Stimulated activated CD8-positive, alpha-beta memory T cell treated with anti-CD3 and anti-CD28 coated beads, Interleukin-15, amount 100 ng/mL, for 48 hours (primary cell): ENCODE measurements at regions not wholly inside any gene's neighbourhood (a gene's known extent, or its start where the extent isn't known, plus 50 kb on each side); places are given as distances from the start of the nearest gene placed in this dataset.
A peak's percentile ranks its signal among the peaks of the same experiment; 100 is the strongest.
"Not testable (repeated sequence)": the region's sequence is repeated elsewhere in the genome, so short reads cannot be mapped to it uniquely, and the experiment has no call there.

Source experiments
- DNase-seq, 2 donors: peaks; one replicate each; pipeline ENCODE4 v3.0.0-alpha.2; 2020; ENCODE audit warnings: low read depth in 2 of 2

- no peak for DNase-seq
Measured at GRCh38 chr1:19591482-19592091, 52.5 kb upstream of the NBL1 start.

GRCh38 chr1:19585507-19585906, 58.6 kb upstream of the NBL1 start:
- DNase-seq, result no peak

- DNase-seq, result peak; percentile 54 to 55
Measured at GRCh38 chr1:19582318-19582717, 61.8 kb upstream of the NBL1 start.

DNA sequence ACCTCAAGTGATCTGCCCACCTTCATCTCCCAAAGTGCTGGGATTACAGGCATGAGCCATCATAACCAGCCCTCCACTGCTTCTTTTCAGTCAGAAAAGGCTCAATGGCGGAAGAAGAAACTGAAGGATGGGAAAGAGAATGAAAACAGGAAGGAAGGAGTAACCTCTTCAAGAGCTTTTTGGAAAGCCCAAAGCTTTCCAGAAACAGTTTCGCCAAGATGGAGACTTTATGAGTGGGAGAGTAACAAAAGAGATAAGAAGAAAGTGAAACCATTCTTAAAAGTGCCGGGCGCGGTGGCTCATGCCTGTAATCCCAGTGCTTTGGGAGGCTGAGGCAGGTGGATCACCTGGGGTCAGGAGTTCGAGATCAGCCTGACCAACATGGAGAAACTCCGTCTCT, 62.7 kb upstream of the NBL1 start:
- DNase-seq, result no peak

DNA sequence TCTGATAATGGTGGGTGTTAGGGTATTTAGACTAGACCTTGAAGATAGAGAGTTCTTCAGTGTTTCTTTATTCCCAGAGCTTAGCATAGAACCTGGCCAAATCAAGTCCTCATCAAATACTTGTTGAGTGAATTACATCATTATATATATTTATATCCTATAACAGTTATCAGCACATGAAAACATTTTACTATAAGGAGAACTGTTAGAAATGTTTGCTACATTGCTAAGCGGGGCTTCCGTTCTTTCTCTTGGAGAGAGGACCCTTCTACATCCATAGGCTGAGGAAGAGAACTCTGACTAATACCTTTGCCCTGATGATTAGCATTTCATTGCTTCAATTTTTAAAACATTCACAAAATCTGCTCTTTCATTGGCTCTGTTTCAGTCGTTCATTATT, 66.5 kb upstream of the NBL1 start:
- no peak for DNase-seq

DNA sequence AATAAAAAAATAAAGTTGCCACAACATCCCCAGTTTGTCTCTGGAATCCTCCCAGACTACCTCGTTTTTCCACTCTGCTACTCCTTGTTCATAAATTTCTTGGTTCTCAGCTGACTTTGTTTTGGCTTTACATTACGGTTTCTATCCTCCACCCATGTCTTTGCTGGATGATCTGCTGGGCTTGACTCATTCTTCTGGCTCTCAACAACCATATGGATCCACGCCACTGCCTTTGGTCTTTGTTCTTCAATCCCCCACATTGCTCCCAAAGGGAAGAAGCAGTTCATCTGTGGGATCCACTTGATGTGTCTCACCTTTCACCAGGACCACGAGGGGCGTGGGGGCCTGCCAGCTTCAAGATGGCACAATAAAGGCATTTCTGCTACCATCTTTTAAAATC, 67.1 kb upstream of the NBL1 start:
- DNase-seq, result no peak

- DNase-seq, result no peak
Measured at GRCh38 chr1:19569786-19570185, 74.3 kb upstream of the NBL1 start.

DNA sequence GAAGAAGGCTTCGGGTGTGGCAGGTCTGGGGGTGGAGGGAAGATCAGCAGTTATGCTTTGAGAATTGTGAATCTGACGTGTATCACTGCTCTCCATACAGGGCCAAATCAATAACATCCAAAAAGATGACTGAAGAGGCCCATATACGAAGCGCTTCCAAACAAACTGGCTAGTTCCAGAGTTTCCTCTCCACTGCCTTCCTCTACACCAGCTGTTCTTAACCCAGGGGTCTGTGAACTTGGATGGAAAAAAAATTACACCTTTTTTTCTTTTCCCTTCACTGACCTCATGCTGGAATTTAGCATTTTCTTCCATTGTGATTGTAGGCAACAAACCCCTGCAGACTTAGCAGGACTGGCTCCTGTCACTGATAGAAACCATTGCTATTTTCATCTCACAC, 77.1 kb upstream of the NBL1 start:
- DNase-seq, result no peak

- DNase-seq, result no peak
Measured at GRCh38 chr1:19564366-19564765, 79.0 kb upstream of the CAPZB start.

DNA sequence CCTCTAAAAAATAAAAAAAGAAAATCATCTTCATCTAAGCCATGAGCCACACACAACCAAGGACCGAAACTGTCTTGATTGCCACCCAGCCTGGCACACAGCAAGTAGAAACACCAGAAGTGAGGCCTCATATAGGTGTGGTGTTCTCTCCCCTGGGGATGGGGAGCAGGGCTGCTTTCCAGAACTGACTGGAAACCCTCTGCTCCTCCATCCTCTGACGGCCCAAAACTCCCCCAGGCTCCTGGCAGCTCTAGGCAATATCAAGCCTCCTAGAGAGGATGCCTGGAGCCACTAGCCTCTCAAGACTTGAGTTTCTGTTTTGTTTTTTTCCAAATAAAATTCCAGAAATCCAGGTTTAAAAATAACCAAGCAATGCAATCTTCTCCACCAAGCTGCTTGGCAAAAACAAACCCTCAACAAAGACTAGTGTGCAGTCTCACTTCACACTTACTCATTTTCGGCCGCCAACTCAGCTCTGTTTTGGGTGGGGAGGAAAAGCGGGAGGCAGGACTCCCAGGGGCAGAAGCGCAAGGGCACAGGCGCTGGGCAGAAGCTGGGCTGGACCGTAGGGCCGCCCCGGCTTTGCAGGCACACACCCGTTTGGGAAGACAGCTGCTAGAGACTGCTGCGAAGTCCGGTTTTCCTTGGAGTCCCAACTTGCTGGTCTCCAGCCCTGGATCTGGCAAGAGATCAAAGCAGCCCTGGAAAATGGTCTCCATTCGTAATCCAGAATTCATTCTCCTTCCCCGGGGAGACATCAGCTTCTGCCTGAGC, 78.2 kb upstream of the CAPZB start:
- no peak for DNase-seq

- no peak for DNase-seq
Measured at GRCh38 chr1:19562847-19563246, 77.5 kb upstream of the CAPZB start.

- DNase-seq, result no peak
Measured at GRCh38 chr1:19560480-19560879, 75.1 kb upstream of the CAPZB start.

- no peak for DNase-seq
Measured at GRCh38 chr1:19559641-19560040, 74.3 kb upstream of the CAPZB start.

DNA sequence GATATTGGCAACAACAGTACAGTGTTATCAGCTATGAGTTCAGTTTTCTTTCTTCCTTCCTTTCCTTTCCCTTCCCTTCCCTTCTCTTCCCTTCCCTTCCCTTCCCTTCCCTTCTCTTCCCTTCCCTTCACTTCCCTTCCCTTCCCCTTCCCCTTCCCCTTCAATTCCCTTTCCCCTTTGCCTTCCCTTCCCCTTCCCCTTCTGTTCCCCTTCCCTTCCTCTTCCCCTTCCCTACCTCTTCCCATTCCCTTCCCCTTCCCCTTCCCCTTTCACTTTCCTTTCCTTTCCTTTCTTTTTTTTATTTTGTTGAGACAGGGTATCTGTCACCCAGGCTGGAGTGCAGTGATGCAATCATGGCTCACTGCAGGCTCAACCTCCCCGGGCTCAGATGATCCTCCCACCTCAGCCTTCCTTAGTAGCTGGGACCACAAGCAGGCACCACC, 72.3 kb upstream of the CAPZB start:
- no peak for DNase-seq

DNA sequence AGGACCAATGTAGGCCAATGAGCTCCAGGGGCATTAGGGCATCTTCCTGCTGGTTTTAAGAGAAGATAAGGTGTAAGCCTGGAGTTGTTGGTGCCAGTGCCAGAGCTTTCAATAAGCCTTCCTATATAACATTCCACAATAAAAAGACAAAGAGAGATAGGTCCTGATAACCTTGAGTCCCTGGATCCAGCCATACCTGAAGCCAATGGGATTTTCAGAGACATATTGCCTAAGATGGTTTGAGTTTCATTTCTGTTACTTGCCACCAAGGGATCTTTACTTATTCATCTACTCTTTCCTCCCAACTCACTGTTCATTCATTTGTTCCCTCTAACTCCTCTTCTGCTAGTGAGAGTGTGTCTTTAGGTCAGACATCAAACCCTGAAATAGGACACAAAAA, 68.8 kb upstream of the CAPZB start:
- DNase-seq, result no peak

- no peak for DNase-seq
Measured at GRCh38 chr1:19552291-19553010, 67.1 kb upstream of the CAPZB start.

GRCh38 chr1:19551837-19552236, 66.5 kb upstream of the CAPZB start:
- not testable (repeated sequence) for DNase-seq

DNA sequence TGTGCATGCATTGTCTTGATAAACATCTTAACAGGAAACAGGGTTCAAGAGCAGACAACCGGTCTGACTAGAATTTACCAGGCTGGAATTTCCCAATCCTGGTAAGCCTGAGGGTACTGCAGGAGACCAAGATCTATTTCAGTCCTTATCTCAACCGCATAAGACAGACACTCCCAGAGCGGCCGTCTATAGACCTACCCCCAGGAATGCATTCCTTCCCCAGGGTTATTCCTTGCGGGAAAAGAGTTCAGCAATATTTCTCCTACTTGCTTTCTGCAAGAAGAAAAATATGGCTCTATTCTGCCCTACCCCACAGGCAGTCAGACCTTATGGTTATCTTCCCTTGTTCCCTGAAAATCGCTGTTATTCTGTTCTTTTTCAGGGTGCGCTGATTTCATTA, 65.1 kb upstream of the CAPZB start:
- not testable (repeated sequence) for DNase-seq

DNA sequence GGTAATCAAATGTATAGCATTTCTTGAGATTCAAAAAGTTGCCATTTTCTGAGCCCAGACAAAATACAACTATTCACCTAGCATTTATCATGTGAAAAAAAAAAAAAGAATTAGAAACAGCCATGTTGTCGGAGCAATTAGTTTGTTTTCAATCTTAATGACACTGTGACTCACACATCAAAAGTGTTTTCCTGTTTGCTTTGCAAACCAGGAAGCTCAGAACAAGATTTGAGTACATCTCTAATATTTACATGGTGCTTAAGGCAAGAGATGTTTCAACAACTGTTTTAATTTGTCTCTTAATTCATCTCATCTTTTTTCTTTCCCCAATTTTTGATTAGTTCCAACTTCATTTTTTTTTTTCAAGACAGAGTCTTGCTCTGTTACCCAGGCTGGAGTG, 62.5 kb upstream of the CAPZB start:
- no peak for DNase-seq

GRCh38 chr1:19536519-19536918, 51.2 kb upstream of the CAPZB start:
- DNase-seq, result no peak

GRCh38 chr1:19535214-19535613, 49.9 kb upstream of the CAPZB start:
- no peak for DNase-seq
